HuH-7.5 (cell line): ENCODE measurements at regions not wholly inside any gene's neighbourhood (a gene's known extent, or its start where the extent isn't known, plus 50 kb on each side); places are given as distances from the start of the nearest gene placed in this dataset.
"Not testable (repeated sequence)": the region's sequence is repeated elsewhere in the genome, so short reads cannot be mapped to it uniquely, and the experiment has no call there.

Source experiments
- DNase-seq: peaks from one replicate; pipeline ENCODE4 v3.0.0; 2011; ENCODE audit warnings: low spot score

- DNase-seq, result no peak
Measured at GRCh38 chr7:156014808-156015207, 202.5 kb upstream of the SHH start.

GRCh38 chr7:156014201-156014600 is 201.9 kb upstream of the SHH start:
- no peak for DNase-seq

- DNase-seq, result no peak
Measured at GRCh38 chr7:156012412-156012811, 200.1 kb upstream of the SHH start.

DNA sequence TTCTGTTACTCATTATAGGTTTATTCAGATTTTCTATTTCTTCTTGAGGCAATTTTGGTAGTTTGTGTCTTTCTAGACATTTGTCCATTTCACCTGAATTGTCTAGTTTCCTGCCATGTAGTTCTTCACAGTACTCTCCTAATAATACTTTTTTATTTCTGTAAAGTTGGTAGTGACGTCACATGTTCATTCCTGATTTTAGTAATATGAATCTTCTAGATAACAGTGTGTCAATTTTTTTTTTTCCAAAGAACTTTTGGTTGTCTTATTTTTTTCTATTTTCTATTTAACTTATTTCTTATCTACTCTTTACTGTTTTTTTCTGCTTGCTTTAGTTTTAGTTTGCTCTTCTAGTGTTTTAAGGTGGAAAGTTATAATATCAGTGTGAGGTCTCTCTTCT is 197.3 kb upstream of the SHH start:
- DNase-seq, result no peak

DNA sequence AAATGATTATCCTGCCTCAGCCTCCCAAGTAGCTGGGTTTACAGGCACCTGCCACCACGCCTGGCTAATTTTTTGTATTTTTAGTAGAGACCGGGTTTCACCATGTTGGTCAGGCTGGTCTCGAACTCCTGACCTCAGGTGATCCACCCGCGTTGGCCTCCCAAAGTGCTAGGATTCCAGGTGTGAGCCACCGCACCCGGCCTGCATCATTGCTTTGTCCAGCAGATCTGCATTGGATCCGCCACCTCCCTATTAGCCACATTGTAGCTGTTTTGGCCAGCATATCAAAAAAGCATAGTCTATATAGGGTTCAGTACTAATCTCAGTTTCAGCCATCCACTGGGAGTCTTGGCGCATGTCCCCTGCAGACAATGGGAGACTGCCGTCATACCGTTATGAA is 194.6 kb upstream of the SHH start:
- DNase-seq, result not testable (repeated sequence)

- DNase-seq, result no peak
Measured at GRCh38 chr7:156006024-156006423, 193.8 kb upstream of the SHH start.

DNA sequence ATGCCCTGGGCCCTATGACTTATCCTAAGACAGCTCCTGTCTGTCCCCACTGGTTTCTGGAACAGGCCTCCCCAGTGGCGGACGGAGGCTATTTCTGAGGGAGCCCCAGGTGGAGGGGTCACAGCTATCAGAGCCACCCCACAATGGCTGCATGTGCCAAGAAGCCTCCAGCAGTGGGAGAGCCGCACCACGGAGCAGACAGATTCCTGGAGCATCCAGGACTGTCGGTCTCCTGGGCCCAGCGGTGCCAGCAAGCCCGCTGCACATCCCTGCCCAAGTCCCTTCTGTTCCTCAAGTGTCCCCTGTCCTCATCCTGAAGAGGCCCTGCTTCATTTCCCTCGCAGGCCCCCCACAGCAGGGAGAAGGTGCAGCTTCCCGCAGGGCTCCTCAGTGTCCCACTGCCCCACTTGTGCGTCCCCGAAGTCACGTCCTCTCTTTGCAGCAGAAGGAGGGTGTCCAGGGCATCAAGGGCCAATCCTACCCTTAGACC is 193.0 kb upstream of the SHH start:
- no peak for DNase-seq

GRCh38 chr7:156004265-156005201 is 192.3 kb upstream of the SHH start:
- DNase-seq, result no peak

- DNase-seq, result no peak
Measured at GRCh38 chr7:156003220-156004162, 191.2 kb upstream of the SHH start.

DNA sequence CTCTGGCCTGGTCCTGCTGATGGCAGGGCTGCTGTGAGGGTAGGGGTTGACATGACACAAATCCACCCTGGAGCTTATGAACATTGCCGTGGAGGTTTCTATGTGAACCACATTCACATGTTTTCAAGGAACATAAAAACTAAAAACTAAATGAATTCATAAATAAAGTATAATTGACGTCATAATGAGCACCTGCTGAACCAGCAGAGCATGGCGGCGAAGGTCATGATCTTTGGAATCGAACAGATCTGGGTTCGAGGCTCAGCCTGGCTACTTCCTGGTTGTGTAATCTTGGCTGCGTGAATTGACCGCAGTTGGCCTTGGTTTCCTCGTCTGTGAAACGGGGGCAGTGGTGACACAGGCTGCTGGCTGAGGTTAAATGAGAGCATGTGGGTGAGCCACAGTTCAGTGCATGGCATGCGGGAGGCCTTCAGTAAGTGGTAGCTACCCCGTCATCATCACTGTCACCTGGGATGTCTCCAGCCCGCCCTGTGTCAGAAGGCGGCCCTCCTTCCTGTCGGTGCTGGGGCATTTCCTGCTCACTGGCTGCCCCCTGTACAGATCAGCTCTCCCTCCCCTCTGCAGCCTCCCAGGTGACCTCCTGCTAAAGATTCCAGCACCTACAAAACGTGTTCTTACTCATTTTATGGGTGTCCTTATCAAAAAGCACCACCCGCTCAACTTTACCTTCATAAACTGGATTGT is 190.3 kb upstream of the SHH start:
- DNase-seq, result no peak

DNA sequence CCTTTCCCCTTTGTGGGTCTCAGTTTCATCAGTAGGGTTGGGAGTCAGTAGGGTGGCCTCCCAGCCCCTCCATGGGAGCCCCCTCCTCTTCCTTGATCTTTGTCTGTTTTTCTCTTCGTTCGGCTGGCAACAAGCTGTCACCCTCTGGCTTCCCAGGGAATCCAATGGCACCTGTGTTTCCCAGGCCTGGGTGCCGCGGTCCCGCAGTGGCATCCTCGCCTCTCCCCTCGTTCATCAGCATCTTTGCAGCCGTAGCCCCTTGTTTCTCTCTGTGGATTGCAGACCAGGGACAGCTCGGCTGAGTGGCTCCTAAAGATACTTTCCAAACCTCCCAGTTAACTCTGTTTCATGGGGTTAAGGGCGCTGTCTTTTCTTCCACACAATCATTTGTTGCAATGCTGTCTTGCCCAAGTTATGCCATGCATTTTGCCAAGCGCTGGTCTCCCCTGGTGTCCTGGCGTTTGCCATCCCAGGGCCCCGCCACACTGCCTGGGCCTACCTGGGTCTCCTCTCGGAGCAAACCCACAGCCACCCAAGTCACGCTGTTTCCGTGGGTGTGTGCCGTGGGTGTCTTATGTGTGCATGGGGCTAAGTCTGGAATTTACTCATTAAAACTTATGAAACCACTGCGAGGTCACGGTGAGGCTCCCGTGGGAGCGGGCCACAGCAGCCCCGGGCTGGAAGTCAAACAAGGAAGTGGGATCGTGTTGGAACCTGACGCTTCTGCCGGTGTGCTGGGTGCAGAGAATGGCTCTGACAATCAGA is 189.4 kb upstream of the SHH start:
- no peak for DNase-seq

DNA sequence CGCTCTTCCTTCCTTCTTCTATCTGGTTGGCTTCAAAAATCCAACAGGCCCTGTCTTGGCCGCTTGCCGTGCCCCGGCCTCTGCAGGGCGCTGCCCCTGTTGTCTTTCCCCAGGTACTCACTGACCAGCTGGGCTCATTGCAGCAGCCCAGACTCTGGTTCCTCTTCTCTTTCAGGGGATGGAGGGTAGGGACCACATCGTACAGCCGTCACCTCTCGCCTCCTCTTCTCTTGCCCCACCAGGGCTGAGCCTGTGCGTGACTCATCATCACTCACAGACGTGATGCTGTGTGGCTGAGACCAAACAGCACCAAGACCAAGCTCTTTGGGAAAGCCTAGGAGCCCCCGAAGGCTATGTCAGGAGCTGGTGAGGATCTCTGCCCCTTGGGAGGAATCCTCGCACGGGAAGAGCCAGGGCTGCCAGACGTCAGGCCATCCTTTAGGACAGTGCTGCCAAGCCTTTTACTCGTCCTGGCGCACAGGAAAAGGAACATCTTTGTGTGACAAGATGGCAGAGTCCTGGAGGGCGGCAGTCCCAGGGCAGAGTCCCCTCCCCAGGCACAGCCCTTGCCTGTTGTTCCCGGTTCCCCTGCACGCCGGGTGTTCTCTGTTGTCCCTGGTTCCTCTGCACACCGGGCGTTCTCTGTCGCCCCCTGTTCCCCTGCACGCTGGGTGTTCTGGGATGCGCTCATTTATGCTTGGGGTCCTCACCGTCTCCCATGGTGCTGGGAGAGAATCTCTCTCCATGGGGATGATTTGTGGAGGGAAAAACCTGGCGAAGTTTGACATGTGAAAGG is 188.5 kb upstream of the SHH start:
- DNase-seq, result no peak

- no peak for DNase-seq
Measured at GRCh38 chr7:155999631-156000489, 187.6 kb upstream of the SHH start.

DNA sequence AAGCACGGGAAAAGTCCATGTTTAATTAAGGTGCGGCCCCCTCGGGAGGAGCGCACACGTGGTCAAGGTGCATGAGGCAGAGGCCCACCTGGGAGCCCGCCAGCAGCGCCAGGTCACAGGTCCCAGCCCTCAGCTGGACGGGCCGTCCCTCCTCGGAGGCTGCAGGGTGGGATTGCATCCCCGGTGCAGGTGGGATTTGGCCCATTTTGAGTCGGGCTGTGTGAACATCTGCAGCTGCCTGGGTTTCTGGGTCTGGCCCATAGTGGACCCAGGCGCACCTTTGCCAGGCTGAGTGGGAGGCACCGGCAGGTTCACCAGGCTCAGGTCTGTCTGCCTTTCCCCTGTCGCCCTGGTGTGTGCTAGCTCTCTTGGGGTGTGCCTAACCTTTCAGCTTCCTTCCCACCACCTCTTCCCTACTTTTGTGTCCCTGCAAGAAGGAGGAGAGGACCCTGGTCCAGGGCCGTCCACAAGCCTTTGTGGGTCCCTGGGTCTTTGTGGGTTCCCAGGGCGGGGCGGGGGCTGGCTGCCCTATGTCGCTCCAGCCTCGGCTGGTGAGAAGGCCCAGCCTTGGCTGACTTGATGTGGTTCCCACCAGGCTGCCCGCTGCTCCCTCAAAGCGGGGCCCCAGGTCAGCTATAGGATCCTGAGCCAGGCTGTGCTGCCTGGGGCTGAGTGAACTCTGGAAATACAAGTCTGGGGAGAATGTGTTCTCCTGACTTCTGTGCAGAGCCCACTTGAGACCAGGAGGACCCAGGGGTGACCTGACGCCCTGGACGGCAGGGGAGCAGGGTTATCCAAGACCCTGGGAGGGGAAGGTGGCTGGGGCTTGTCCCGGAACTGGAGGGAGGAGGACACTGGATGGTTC is 186.7 kb upstream of the SHH start:
- no peak for DNase-seq

- DNase-seq, result no peak
Measured at GRCh38 chr7:155998328-155998691, 186.0 kb upstream of the SHH start.

DNA sequence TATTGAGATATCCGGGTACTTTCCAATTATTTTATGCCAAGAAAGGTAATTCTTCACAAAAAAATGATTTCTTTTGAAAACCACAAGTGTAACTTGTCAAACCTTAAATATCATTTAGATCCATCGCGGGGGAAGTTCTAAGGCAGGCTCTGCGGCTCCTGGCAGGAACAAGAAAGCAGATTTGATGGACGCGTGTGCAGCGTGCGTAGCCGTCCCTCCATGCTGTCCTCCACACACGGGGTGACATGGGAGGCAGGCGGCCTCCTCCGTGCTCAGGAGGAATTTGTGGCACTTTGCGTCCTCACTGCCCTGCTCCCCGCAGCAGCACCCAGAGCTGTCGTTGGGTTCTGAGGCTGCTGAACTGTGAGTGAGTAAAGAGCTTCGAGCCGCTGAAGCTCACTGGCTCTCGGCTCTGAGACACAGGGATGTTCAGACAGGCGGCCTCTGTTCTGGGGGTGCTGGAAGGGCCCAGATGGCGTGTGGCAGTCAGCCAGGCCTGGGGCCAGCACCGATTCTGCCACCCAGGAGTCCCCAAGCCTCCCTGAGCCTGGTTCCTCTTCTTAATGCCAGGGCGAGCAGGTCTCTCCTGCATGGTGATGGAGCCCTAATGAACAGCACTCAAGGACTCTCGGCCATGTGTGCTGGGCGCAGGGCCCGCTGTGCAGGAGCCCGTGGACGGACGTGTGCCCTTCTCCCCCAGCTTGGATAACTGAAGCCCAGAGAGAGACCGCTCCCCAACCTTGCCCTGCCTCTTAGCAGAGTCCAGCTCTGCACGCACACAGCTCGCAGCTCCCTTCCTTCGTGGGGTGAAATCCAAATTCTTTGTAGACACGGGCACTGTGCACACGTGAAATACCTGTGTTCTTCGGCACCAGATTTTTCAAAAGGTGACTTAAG is 185.4 kb upstream of the SHH start:
- DNase-seq, result no peak

- no peak for DNase-seq
Measured at GRCh38 chr7:155996718-155997280, 184.5 kb upstream of the SHH start.
